Fibroblast of mammary gland (primary cell): ENCODE measurements at regions not wholly inside any gene's neighbourhood (a gene's known extent, or its start where the extent isn't known, plus 50 kb on each side); places are given as distances from the start of the nearest gene placed in this dataset.

Experiments used
- DNase-seq: peaks from one replicate; pipeline ENCODE4 v3.0.0-alpha.2; 2010; ENCODE audit warnings: low read depth
- H3K4me3 ChIP-seq: 2 replicates; pipeline ENCODE4 v1.5.1; 2011; ENCODE audit warnings: low read depth, mild to moderate bottlenecking, low read length, moderate library complexity; ENCODE audit not compliant: control insufficient read depth
- CTCF ChIP-seq: conservative IDR thresholded peaks from 2 replicates; pipeline ENCODE4 v1.5.1; 2011; ENCODE audit warnings: low read depth, low read length, inconsistent platforms; ENCODE audit not compliant: control insufficient read depth, insufficient read depth

- no peak for DNase-seq
- no peak for TF ChIP-seq CTCF
Measured at GRCh38 chr5:62198421-62198820, 107.6 kb upstream of the KIF2A start.

DNA sequence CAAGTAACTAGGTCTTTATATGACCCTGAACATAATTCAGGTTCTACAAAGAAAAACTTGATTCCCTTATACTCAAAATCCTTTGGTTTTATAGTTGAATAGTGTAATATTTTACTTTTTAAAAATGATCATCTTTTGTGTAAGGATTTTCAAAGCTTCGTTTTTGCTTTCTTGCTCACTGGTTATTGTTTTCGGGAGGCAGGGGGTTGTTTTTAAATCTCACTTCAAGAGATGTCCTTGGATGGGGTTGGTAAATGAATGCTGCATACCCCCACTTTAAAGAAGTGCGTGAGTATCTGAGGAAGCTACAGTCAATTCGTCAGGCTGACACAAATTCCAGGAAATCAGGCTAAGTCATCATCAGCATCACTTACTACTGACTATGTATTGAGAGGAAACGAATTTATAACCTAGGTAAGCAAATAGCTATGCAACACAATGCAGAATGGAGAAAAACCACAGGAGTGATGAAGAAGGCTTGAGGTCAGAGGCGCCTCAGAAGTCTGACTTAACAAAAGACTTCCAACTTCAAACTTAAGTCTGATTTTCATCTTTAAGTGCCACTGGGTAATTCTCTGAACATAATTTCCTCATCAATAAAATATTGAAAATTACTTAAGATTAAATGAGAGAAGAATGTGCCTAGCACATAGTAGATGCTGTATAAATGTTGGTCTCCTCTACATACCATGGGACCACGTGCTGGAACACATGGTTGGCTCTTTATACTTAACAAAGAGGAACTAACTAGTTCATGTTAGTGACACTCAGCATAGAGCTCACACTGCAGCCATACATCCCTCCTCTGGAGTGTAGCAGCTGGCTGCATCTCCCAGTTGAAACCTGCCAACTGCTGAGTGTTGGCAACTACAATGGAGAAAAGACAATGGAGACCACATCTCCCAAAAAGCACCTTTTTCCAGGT is 106.0 kb upstream of the KIF2A start:
- DNase-seq = no peak
- no peak overlapping the region for H3K4me3 ChIP-seq
- TF ChIP-seq CTCF = no peak

More at GRCh38 chr5:62198421-62198820, 107.6 kb upstream of the KIF2A start:
- H3K4me3 ChIP-seq = no peak overlapping the region

DNA sequence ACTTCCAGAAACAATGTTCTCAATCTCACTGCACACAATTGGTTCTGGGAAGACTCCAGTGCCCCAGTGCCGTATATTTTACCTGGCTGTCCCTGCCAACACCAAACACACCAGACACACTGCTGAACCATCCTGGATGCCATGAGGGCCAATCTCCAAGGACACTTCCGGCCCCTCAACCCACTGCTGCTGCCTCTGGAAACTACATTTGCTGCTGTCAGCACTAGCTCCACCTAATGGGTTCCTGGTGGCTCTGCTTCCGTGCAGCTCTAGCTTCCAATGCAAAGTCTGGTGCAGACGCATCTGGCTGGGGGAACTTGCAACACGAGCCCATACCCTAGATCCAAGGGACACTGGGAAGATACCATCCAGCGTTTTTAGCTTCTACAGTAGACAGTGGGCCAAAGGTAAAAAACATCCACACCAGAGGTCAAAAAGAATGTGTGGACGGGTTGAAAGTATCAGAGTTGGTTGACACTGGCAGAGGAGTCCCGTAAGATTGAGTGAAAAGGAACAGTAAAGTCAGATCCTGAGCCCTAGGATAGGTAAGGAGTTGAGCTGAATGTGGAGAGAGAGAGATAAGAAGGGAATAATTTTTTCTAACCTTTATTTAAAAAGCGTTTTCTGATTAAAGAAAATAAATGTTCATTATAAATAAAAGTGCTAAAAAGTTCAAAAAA is 99.7 kb upstream of the KIF2A start:
- DNase-seq = peak; percentile 5
- peak; percentile 7 for TF ChIP-seq CTCF
- H3K4me3 ChIP-seq = no peak overlapping the region

- DNase-seq = no peak
- H3K4me3 ChIP-seq = no peak overlapping the region
- no peak for TF ChIP-seq CTCF
Measured at GRCh38 chr5:62208218-62208852, 97.7 kb upstream of the KIF2A start.

GRCh38 chr5:62211405-62211804 is 94.6 kb upstream of the KIF2A start:
- TF ChIP-seq CTCF = no peak
- DNase-seq = no peak
- H3K4me3 ChIP-seq = no peak overlapping the region

- no peak for DNase-seq
- no peak overlapping the region for H3K4me3 ChIP-seq
- no peak for TF ChIP-seq CTCF
Measured at GRCh38 chr5:62212648-62213047, 93.4 kb upstream of the KIF2A start.
